ENCODE measurements at regions not wholly inside any gene's neighbourhood (a gene's known extent, or its start where the extent isn't known, plus 50 kb on each side); places are given as distances from the start of the nearest gene placed in this dataset.

GRCh38 chr6:115053169-115053860, 710.5 kb upstream of the HS3ST5 start:
- Histone ChIP-seq H3K79me2 (ENCODE audit: insufficient read depth, low read length) (no peaks in the 10 kb centered on the region), H3K27me3 (ENCODE audit: control insufficient read depth in 2 of 2, insufficient read depth in 2 of 2, low read length in 2 of 2) (no peaks in the 10 kb centered on the region), H3K4me2 (replicated peaks; ENCODE audit: extremely low read depth, low read length, poor library complexity, severe bottlenecking) (no peak overlapping the region), H3K4me1 (ENCODE audit: control insufficient read depth in 1 of 2, insufficient read depth in 2 of 2, low read length in 2 of 2) (no peaks in the 10 kb centered on the region), H3K4me3 (replicated peaks in 1 of 3; ENCODE audit: low read depth in 2 of 3, low read length in 3 of 3) (no peak overlapping the region), H3K9ac (ENCODE audit: insufficient read depth, low read length, poor library complexity, severe bottlenecking) (no peak overlapping the region), H2AFZ (ENCODE audit: insufficient read depth, low read depth, low read length, poor library complexity, severe bottlenecking) (no peak overlapping the region), H3K9me3 (replicated peaks in 1 of 2; ENCODE audit: control insufficient read depth in 1 of 2, insufficient read depth in 1 of 2, low read length in 2 of 2) (no peaks in the 10 kb centered on the region), H3K36me3 (replicated peaks in 1 of 2; ENCODE audit: control insufficient read depth in 1 of 2, insufficient read depth in 2 of 2, low read length in 2 of 2) (no peaks in the 10 kb centered on the region), H3K27ac (ENCODE audit: low read depth in 1 of 2, low read length in 2 of 2) (no peak overlapping the region), H4K20me1 (ENCODE audit: insufficient read depth, low read length) (no peaks in the 10 kb centered on the region)
- no peak overlapping the region for H3K4me3 Mint-ChIP-seq
- H3K27ac Mint-ChIP-seq, result no peak overlapping the region
- H3K9me3 Mint-ChIP-seq, result peaks cover 0 to 3% (median 2%) of the 10 kb centered on the region in 7 donors
- WGBS (ENCODE audit: insufficient coverage), result no CpG with 5 or more reads among the region's 3 CpGs
- no peaks in the 10 kb centered on the region for H3K36me3 Mint-ChIP-seq
- no peak for DNase-seq
- TF ChIP-seq CTCF (IDR thresholded peaks at IDR 0.05), result no peak
- H3K27me3 Mint-ChIP-seq (ENCODE audit: low read depth in 3 of 3), result no peaks in the 10 kb centered on the region
- intact Hi-C loops (cut with micrococcal nuclease), result no loop called here
- H3K4me1 Mint-ChIP-seq, result no peaks in the 10 kb centered on the region

GRCh38 chr6:115016593-115016992, 673.8 kb upstream of the HS3ST5 start:
- H3K9ac ChIP-seq (ENCODE audit: insufficient read depth, low read length, poor library complexity, severe bottlenecking), result no peak overlapping the region
- H3K9me3 Mint-ChIP-seq, result peaks cover 0 to 14% (median 3%) of the 10 kb centered on the region in 7 donors
- TF ChIP-seq CTCF (IDR thresholded peaks at IDR 0.05), result no peak
- H3K4me3 Mint-ChIP-seq, result no peak overlapping the region
- 88% methylated on average over 1 of the region's 2 CpGs for WGBS (ENCODE audit: insufficient coverage)
- no peaks in the 10 kb centered on the region for H3K36me3 Mint-ChIP-seq
- intact Hi-C loops (cut with micrococcal nuclease), result no loop called here
- H4K20me1 ChIP-seq (ENCODE audit: insufficient read depth, low read length), result no peaks in the 10 kb centered on the region
- no peaks in the 10 kb centered on the region for H3K4me1 ChIP-seq (ENCODE audit: control insufficient read depth in 1 of 2, insufficient read depth in 2 of 2, low read length in 2 of 2)
- no peaks in the 10 kb centered on the region for H3K4me1 Mint-ChIP-seq
- H3K4me3 ChIP-seq (replicated peaks in 1 of 3; ENCODE audit: low read depth in 2 of 3, low read length in 3 of 3), result no peak overlapping the region
- H2AFZ ChIP-seq (ENCODE audit: insufficient read depth, low read depth, low read length, poor library complexity, severe bottlenecking), result no peak overlapping the region
- peaks cover 0 to 8% of the 10 kb centered on the region in 2 donors for H3K9me3 ChIP-seq (replicated peaks in 1 of 2; ENCODE audit: control insufficient read depth in 1 of 2, insufficient read depth in 1 of 2, low read length in 2 of 2)
- no peak overlapping the region for H3K27ac Mint-ChIP-seq
- H3K27me3 ChIP-seq (ENCODE audit: control insufficient read depth in 2 of 2, insufficient read depth in 2 of 2, low read length in 2 of 2), result no peaks in the 10 kb centered on the region
- no peak for DNase-seq
- H3K36me3 ChIP-seq (replicated peaks in 1 of 2; ENCODE audit: control insufficient read depth in 1 of 2, insufficient read depth in 2 of 2, low read length in 2 of 2), result no peaks in the 10 kb centered on the region
- H3K27ac ChIP-seq (ENCODE audit: low read depth in 1 of 2, low read length in 2 of 2), result no peak overlapping the region
- H3K27me3 Mint-ChIP-seq (ENCODE audit: low read depth in 3 of 3), result peaks cover 0 to 2% (median 0%) of the 10 kb centered on the region in 3 donors
- H3K79me2 ChIP-seq (ENCODE audit: insufficient read depth, low read length), result no peaks in the 10 kb centered on the region
- H3K4me2 ChIP-seq (replicated peaks; ENCODE audit: extremely low read depth, low read length, poor library complexity, severe bottlenecking), result no peak overlapping the region
